HG03175 (cell line): ENCODE measurements at regions not wholly inside any gene's neighbourhood (a gene's known extent, or its start where the extent isn't known, plus 50 kb on each side); places are given as distances from the start of the nearest gene placed in this dataset.
"Not testable (repeated sequence)": the region's sequence is repeated elsewhere in the genome, so short reads cannot be mapped to it uniquely, and the experiment has no call there.

Experiments
- ATAC-seq: cut with Tn5 transposase; IDR thresholded peaks from one replicate; pipeline ENCODE4 v1.9.1; 2021; ENCODE audit warnings: mild to moderate bottlenecking, moderate library complexity; ENCODE audit not compliant: unreplicated experiment

GRCh38 chr6:85236636-85237035 lies 213.2 kb upstream of the NT5E start:
- ATAC-seq: no peak

GRCh38 chr6:85227345-85227744 lies 222.5 kb upstream of the NT5E start:
- ATAC-seq: not testable (repeated sequence)

- not testable (repeated sequence) for ATAC-seq
Measured at GRCh38 chr6:85212794-85213193, 237.1 kb upstream of the NT5E start.

- ATAC-seq: no peak
Measured at GRCh38 chr6:85195243-85195642, 254.6 kb upstream of the NT5E start.

GRCh38 chr6:85193339-85193738 lies 256.5 kb upstream of the NT5E start:
- no peak for ATAC-seq

GRCh38 chr6:85192596-85192995 lies 257.3 kb upstream of the NT5E start:
- no peak for ATAC-seq

- no peak for ATAC-seq
Measured at GRCh38 chr6:85192186-85192585, 257.7 kb upstream of the NT5E start.

- ATAC-seq: no peak
Measured at GRCh38 chr6:85191656-85192055, 258.2 kb upstream of the NT5E start.

GRCh38 chr6:85186546-85187175 lies 263.2 kb upstream of the NT5E start:
- no peak for ATAC-seq

GRCh38 chr6:85185977-85186376 lies 263.9 kb upstream of the NT5E start:
- no peak for ATAC-seq

GRCh38 chr6:85183841-85184240 lies 266.0 kb upstream of the NT5E start:
- no peak for ATAC-seq

GRCh38 chr6:85172705-85173104 lies 277.2 kb upstream of the NT5E start:
- ATAC-seq: no peak

GRCh38 chr6:85172161-85172560 lies 277.7 kb upstream of the NT5E start:
- ATAC-seq: no peak

GRCh38 chr6:85169189-85169588 lies 280.7 kb upstream of the NT5E start:
- ATAC-seq: no peak

GRCh38 chr6:85168146-85168545 lies 281.7 kb upstream of the NT5E start:
- ATAC-seq: no peak

GRCh38 chr6:85166114-85166741 lies 283.7 kb upstream of the NT5E start:
- no peak for ATAC-seq

- ATAC-seq: no peak
Measured at GRCh38 chr6:85163156-85164080, 286.5 kb upstream of the NT5E start.

GRCh38 chr6:85157311-85157710 lies 292.6 kb upstream of the NT5E start:
- ATAC-seq: no peak

- ATAC-seq: no peak
Measured at GRCh38 chr6:85143676-85144075, 306.2 kb upstream of the NT5E start.

GRCh38 chr6:85137865-85138264 lies 312.0 kb upstream of the NT5E start:
- ATAC-seq: no peak

GRCh38 chr6:85136310-85136709 lies 313.6 kb upstream of the NT5E start:
- no peak for ATAC-seq
